AG04449 (cell line): ENCODE measurements at regions not wholly inside any gene's neighbourhood (a gene's known extent, or its start where the extent isn't known, plus 50 kb on each side); places are given as distances from the start of the nearest gene placed in this dataset.

Experiments used
- CTCF ChIA-PET: fragments of 350-600 bp; formaldehyde crosslinking; extraction: SDS; loops from one replicate; lab custom pipeline; 2021; ENCODE audit warnings: antibody characterized with exemption; lab: Yijun Ruan, JAX
- POLR2A ChIA-PET: fragments of 400-600, 350-600 bp; formaldehyde crosslinking; extraction: SDS; loops from one replicate; lab custom pipeline; 2020; ENCODE audit warnings: antibody characterized with exemption, inconsistent platforms; lab: Yijun Ruan, JAX
- DNase-seq: peaks from one replicate; pipeline ENCODE4 v3.0.0-alpha.2; 2010; ENCODE audit warnings: low read depth, low spot score
- H3K4me3 ChIP-seq: 2 replicates; pipeline ENCODE4 v1.5.1; 2011; ENCODE audit warnings: low read depth, mild to moderate bottlenecking, control low read depth, low read length
- CTCF ChIP-seq: IDR thresholded peaks from one replicate; pipeline ENCODE4 v1.5.1; 2011; ENCODE audit warnings: mild to moderate bottlenecking, moderate library complexity, low read length, control low read depth, inconsistent platforms; ENCODE audit not compliant: insufficient read depth; ENCODE audit errors: missing control alignments

- no peak for DNase-seq
- ChIA-PET POLR2A (no interaction called here), CTCF (no interaction called here)
- H3K4me3 ChIP-seq, result no peak overlapping the region
- TF ChIP-seq CTCF, result no peak
Measured at GRCh38 chr2:42864222-42864621, 71.8 kb upstream of the HAAO start.

- POLR2A ChIA-PET, result no interaction called here
- DNase-seq, result no peak
- no peak for TF ChIP-seq CTCF
- no peak overlapping the region for H3K4me3 ChIP-seq
- CTCF ChIA-PET, result no interaction called here
Measured at GRCh38 chr2:42863751-42864150, 71.4 kb upstream of the HAAO start.

GRCh38 chr2:42863320-42863719 lies 70.9 kb upstream of the HAAO start:
- ChIA-PET POLR2A (no interaction called here), CTCF (no interaction called here)
- H3K4me3 ChIP-seq, result no peak overlapping the region
- no peak for TF ChIP-seq CTCF
- DNase-seq, result no peak

- ChIA-PET POLR2A (no interaction called here), CTCF (interaction anchor here (0.7 to 1.4 kb wide), 3 partner anchors 24 to 367 kb away, joined by 3 read pairs; no protein-coding TSS in a partner anchor)
Measured at GRCh38 chr2:42862669-42863185, 70.3 kb upstream of the HAAO start.

GRCh38 chr2:42861321-42861720 lies 68.9 kb upstream of the HAAO start:
- CTCF ChIA-PET, result interaction anchor here (1.0 to 1.4 kb wide), 2 partner anchors 11 to 368 kb away, joined by 3 read pairs; no protein-coding TSS in a partner anchor
- no peak for DNase-seq
- no peak overlapping the region for H3K4me3 ChIP-seq
- TF ChIP-seq CTCF, result no peak
- POLR2A ChIA-PET, result no interaction called here

More at GRCh38 chr2:42862669-42863185, 70.3 kb upstream of the HAAO start:
- no peak for TF ChIP-seq CTCF
- DNase-seq, result no peak
- no peak overlapping the region for H3K4me3 ChIP-seq

- H3K4me3 ChIP-seq, result no peak overlapping the region
- no peak for TF ChIP-seq CTCF
- DNase-seq, result no peak
- POLR2A ChIA-PET, result no interaction called here
- CTCF ChIA-PET, result interaction anchor here (0.6 to 5.2 kb wide), 26 partner anchors 9 to 745 kb away, joined by 3 to 95 read pairs (median 8); no protein-coding TSS in a partner anchor
Measured at GRCh38 chr2:42860319-42861094, 68.1 kb upstream of the HAAO start.
